GM21526 (cell line): ENCODE measurements at regions not wholly inside any gene's neighbourhood (a gene's known extent, or its start where the extent isn't known, plus 50 kb on each side); places are given as distances from the start of the nearest gene placed in this dataset.
A peak's percentile ranks its signal among the peaks of the same experiment; 100 is the strongest.
"Not testable (repeated sequence)": the region's sequence is repeated elsewhere in the genome, so short reads cannot be mapped to it uniquely, and the experiment has no call there.

Experiments
- ATAC-seq: cut with Tn5 transposase; IDR thresholded peaks from one replicate; pipeline ENCODE4 v1.9.1; 2021; ENCODE audit warnings: moderate library complexity; ENCODE audit not compliant: unreplicated experiment, low FRiP score

DNA sequence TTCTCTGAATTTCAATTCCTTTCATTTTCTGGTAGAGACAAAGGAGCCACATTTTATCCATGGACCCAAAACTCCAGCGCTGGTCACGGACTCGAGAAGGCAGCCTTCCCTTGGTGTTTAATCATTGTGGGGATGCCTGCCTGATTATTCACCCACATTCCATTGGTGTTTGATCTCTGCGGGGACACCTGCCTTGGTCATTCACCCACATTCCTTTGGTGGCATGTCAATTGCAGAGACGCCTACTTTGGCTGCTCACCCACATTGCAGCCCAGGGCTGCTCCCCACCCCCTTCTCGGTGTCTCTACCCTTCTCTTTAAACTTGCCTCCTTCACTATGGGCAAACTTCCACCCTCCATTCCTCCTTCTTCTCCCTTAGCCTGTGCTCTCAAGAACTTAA, 780.7 kb upstream of the POU3F4 start:
- ATAC-seq: not testable (repeated sequence)

DNA sequence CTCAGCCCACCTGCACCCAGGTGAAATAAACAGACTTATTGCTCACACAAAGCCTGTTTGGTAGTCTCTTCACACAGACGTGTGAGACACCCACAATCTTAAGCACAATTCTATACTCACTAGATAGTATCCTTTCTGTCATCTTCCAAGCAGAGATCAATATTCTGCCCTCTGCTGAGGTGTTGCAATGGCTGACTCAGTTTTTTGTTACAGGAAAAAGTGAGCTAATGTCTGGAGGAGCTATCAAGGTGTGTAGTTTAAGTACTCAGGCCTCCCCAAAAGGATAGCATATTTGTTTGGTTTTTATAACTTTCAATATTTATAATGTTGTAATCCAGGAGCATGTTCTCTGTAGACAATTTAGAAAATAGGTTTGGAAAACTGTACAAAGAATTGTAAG, 775.2 kb upstream of the POU3F4 start:
- ATAC-seq: no peak

DNA sequence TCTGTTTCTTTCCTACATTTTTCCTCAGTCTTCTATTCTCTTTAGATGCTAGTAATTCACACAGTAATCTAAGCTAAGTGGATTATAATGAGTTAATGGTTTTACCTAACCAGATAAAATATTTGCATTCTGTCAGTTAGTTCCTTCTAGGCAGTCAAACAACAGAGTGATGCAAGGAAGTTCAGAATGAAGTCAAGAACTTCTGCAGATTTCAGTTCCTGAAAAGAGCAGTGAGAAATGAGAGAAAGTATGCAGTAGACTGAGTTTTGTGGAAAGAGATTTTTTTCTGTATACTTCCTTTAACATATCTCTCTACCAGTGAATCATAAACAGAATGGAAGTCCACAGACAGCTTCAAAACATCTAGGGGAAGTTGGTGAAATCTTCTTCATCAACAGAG, 774.0 kb upstream of the POU3F4 start:
- ATAC-seq: peak; percentile 74

DNA sequence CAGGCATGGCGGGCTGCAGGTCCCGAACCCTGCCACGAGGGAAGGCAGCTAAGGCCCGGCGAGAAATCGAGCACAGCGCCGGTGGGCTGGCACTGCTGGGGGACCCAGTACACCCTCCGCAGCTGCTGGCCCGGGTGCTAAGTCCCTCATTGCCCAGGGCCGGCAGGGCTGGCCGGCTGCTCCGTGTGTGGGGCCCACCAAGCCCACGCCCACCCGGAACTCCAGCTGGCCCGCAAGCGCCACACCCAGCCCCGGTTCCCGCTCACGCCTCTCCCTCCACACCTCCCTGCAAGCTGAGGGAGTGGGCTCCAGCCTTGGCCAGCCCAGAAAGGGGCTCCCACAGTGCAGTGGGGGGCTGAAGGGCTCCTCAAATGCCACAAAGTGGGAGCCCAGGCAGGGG, 769.8 kb upstream of the POU3F4 start:
- not testable (repeated sequence) for ATAC-seq

DNA sequence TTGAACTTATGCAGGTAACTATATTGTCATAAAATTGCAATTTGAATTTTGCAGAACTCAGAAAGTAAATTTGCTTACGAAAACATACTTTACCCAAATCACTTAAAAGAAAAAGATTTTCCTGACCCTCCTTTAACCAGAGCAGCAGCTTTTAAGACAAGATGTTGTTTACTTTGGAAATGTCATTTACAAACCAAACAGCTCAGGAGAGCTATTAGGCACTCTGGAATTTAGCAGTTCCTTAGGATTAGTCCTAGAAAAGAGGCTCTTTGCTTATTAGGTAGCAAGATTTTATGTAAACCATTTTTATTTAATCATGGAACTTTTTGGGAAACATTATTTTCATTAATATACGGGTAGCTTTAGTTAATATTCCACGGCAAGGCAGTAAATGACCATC, 765.7 kb upstream of the POU3F4 start:
- ATAC-seq: no peak

DNA sequence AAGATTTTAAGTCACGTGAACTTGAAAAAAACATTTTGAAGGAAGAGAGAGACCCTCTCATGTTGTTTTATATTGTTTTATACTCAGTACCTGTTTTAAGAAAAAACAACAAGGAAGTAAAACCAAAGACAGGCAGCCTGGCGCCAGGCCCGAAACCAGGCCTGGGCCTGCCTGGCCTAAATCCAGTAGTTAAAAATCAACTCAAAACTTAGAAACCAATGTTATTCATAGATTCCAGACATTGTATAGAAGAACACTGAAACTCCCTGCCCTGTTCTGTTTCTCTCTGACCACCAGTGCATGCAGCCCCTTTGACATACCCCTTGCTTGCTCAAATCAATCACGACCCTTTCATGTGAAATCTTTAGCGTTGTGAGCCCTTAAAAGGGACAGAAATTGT, 762.4 kb upstream of the POU3F4 start:
- ATAC-seq: not testable (repeated sequence)

DNA sequence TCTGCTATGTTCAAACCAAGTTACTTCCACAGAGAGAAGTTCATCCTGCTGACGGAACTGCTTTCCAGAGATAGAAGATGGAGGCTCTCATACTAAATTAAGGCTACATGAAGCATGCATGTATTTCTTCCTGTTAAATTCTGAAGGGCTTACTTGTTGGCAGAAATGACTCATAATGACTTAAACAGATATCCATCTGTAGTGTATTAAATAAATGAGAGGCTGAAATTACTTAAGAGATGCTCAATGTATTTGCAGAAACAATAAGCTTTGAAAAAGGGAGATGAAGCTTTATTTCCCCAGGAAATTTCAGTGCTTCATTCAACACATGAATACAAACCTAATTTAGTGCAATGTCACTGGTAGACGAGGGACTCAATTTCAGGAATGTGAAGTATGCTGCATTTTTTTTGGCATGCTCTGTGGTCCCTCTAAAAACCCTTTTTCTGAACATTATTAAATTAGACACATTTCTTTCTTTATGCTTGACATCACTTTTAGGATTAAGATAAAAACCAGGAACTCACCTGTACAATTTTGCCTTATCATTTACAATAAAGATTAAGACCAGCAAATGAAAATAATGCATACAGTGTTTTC, 759.1 kb upstream of the POU3F4 start:
- no peak for ATAC-seq

DNA sequence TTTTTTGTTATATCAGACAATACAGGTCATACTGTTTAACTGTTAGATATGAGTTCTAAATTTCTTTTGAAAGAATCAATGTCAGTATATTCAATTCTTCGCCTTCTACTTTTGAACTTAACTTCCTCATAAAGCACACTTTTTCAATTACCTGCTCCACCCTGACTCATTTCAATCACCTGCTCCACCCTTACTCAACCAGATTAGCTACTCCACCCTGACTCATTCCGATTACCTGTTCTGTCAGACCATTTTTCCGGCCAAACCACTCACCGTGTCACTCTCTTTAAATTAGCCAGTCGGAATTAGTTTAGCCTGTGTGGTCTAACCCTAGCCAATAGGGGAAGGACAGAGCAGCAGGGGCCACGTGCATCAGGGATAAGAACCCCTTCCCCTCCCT, 751.8 kb upstream of the POU3F4 start:
- ATAC-seq: no peak

DNA sequence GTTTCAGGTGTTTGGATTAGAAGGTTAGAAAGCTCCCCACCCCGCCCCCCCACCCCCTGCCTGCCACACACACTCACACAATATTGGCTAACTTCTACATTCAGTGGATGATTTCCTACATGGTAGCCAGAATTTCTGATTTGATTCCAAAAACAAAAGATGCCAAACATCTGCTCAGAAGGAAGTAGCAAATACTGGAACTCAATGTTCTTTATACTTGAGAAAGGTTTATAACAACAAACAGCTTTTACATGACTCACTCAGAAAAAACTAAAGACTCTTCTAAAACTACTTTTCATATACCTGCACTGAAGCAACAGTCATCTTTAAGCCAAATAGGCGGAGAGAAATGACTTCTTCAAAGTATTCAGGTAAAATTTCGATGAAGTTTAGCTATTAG, 750.5 kb upstream of the POU3F4 start:
- no peak for ATAC-seq

DNA sequence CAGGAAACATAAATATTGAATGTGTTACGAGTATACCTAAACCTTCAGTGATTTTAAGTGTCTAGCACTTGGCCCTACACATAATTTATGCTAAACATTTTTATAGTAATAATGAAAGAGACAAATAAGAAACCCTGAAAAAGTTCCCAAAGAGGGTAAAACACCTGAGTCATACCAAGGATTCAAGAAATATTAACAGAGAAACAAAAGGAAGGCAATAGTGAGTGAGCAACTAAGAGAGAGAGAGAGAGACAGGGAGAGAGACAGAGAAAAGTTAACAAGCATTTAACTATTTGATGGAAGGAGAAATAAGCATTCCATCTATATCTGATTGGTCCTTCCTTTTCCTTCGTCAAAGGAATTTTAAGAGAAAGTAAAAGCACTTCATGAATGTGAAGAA, 743.6 kb upstream of the POU3F4 start:
- no peak for ATAC-seq

DNA sequence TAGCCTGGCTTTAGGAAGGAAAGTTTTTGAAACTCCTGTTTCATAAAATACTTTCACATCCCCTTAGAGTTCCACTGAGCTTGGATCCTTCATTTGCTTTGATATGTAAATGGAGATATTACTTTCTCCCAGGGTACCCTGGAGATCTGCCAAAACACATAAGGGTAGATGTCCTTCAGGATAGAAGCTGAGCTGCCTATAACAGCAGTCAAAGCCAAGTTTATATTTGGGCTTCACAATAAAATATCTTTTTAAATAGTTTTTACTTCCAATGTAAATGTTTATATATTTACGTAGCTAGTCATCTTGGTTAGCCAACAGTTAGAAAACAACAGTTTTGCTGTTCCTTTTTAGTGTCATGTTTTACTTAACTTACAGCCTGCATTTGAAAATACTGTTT, 742.3 kb upstream of the POU3F4 start:
- no peak for ATAC-seq

DNA sequence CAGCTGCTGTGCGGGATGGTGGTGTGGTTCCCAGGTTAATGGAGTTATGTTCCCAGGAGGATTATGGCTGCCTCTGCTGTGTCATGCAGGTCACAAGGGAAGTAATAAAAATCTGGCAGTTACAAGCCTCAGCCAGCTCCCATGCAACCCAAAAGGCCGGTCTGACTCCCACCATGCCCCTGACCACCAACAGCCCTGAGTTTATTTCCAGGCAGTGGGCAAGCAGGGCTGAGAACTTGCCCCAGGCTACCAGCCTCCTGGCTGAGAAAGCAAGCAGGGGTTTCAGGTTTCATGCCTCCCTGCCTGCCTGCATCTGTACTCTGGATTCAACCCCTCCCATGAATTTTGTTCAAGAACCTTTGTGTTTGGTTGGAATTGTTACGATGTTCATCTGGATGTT, 732.7 kb upstream of the POU3F4 start:
- no peak for ATAC-seq

DNA sequence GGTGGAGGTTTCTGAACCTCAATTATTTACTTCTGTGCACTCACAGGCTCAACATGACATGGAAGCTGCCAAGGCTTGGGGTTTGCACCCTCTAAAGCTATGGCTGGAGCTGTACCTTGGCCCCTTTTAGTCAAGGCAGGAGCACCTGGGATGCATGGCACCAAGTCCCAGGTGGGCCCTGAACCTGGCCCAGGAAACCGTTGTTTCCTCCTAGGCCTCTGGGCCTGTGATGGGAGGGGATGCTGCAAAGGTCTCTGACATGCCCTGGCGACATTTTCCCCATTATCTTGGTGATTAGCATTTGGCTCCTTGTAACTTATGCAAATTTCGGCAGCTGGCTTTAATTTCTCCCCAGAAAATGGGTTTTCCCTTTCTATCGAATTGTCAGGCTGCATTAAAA, 726.1 kb upstream of the POU3F4 start:
- no peak for ATAC-seq

DNA sequence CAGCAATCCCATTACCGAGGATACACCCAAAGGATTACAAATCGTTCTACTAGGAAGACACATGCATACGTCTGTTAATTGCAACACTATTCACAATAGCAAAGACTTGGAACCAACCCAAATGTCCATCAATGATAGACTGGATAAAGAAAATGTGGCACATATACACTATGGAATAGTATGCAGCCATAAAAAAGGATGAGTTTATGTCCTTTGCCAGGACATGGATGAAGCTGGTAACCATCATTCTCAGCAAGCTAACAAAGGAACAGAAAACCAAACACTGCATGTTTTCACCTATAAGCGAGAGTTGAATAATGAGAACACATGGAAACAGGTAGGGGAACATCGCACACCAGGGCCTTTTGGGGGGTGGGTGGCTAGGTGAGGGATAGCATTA, 695.2 kb upstream of the POU3F4 start:
- not testable (repeated sequence) for ATAC-seq

DNA sequence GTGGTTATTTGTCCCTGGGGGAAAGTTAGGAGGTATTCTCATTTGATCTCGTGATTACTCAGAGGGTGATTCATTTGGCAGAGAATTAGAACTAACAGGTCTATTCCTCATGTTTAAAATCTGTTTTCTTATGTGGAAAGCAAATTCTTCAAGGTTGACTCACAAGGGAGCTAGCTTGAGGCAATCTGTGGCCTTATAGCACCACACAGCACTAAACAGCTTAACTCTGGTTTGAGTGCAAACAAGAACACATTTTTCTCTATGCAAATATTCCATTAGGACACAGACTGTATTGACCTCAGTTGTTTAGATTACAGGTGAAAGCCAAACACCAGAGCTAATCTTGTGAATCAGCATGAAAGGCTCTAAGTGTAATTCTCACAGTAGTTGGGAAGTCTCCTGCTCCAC, 694.4 kb upstream of the POU3F4 start:
- ATAC-seq: no peak

DNA sequence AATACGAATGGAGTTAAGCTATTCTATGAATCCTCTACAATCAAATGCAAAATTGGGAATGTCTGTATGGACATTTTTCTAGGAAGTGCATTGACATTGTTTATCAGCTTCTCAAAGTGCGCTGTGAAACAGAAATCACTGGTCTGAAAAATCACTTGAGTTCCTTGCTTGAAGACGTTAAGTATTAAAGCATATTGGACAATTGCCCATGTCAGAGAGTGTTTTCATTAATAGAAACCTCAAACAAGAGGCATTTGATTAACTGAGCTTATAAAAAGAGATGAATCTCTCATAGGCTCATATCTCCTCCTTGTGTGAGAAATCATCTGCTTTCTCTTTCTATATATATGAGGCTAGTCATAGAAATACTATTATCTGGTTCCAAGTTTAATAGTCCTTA, 692.1 kb upstream of the POU3F4 start:
- ATAC-seq: no peak

DNA sequence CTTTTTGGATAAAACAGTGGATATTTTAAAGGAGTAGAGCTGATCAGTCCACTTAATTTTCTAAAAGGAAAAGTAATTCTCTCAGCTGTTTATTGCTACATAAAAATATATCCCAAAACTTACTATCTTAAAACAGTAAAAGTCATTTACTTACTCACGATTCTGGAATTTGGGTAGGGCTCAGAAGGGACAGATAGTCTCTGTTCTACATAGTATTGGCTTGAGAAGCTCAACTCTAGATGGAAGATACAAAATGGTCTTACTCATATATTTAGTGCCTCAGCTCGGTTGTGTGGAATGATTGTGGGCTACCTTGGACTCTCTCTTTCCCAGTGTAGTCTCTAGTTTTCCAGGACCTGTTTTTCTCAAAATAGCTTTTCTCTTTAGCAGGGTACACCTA, 691.5 kb upstream of the POU3F4 start:
- ATAC-seq: no peak

DNA sequence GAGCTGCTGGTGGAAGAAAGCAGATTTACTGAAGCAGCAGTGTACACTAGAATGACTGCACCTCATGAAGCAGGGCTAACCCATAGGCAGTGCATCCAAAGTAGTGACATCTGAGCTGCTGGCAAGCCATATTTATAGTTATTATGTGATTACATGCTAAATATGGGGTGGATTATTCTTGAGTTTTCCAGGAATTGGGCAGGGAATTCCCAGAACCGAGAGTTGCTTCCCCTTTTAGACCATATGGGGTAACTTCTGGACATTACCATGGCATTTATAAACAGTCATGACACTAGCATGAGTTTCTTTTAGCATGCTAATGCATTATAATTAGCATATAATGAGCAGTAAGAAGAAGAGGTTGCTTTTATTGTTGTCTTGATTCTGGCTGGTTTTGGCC, 665.8 kb upstream of the POU3F4 start:
- no peak for ATAC-seq

DNA sequence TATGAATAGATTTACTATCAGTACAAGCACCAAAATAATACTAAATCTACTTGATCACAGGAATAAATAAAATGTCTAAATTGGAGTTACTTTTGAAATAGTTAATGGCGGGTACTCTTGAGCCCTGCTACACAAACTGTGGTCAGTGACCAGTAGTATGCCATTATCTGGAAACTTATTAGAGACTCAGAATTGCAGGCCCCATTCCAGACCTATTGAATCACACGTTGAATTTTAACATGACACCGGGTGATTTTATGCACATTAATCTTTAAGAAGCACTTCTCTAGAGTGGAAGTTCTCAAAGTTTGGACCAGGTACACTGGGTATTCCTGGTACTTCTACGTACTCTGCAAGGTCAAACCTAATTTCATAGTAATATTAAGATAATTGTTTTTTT, 660.0 kb upstream of the POU3F4 start:
- ATAC-seq: no peak
